GM18873 (cell line): ENCODE measurements at regions not wholly inside any gene's neighbourhood (a gene's known extent, or its start where the extent isn't known, plus 50 kb on each side); places are given as distances from the start of the nearest gene placed in this dataset.

ENCODE experiments used
- ATAC-seq: cut with Tn5 transposase; IDR thresholded peaks from one replicate; pipeline ENCODE4 v1.9.1; 2021; ENCODE audit warnings: mild to moderate bottlenecking, moderate library complexity, moderate number of reproducible peaks; ENCODE audit not compliant: unreplicated experiment, low FRiP score

- no peak for ATAC-seq
Observed at GRCh38 chr20:11186301-11187008, 512.7 kb upstream of the JAG1 start.

DNA sequence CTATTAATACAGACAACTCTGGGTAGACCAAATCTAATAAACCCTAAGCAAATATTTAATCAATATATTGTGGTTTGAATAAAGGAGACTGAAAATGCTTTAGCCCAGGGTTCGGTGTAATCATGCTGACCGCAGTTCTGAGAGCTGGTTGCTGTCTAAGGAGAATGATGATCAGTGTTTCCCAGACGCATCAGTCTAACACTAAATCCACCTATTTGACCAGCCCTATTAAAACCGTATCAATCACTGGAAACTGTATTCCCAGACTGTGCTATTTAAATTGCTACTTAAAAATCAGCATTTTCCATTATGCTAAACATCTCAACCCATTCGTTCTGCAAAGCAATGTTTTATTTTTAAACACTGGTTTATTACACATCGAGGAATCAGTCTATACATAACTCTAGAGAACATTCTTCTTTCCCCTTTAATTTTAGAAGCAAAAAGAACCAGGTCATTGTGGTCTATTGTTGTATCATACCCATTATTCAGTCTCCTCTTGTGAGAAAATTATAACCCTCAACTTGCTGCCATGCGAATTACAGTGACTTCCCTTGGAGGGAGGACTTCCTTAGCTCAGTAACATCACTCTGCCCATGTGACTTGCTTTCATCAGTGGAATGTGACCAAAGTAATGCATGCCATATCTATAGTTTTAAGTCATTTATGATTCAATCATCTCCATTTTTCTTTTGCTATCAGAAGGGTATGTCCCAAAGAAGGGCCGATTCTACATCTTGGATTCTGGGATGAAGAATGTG, 515.2 kb upstream of the JAG1 start:
- ATAC-seq, result no peak

DNA sequence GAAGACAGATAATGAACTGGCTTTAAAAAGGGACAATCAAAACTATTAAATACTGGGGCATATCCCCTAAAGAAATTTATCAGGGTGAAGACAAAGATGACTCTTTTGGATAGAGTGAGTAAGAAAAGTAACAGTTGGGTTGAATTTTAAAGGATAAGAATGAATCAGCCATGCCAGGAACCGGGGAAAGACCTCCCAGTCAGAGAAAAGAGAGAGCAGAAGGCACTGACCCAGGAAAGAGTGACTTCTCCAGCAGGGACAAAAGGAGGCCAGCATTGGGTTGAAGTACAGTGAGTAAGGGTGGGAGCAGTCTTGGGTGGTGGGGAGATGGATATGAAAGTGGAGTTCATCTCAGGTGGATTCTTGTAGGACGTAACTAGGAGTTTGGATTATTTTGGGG, 516.9 kb upstream of the JAG1 start:
- ATAC-seq, result no peak

- ATAC-seq, result no peak
Observed at GRCh38 chr20:11192106-11192505, 518.3 kb upstream of the JAG1 start.

- ATAC-seq, result no peak
Observed at GRCh38 chr20:11193241-11193640, 519.4 kb upstream of the JAG1 start.

DNA sequence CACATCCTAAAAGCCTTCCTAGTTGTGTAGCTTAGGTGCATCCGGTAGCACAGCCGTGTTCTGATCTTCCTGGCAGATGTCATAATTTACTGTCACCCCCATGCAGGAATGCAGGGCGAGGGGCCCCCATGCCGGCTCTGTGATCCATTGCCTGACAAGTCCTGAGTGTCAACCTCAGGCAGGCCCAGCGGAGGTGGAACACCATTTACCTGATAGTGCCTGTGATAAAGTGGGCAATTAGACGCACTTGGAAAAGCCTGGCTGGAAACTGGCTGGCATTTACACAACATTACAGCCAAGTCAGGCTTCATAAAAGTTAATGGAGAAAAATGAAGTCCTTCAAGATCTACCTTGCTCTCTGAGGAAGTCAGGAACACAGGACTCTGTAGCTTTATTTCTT, 521.4 kb upstream of the JAG1 start:
- no peak for ATAC-seq

GRCh38 chr20:11195899-11196558, 522.2 kb upstream of the JAG1 start:
- ATAC-seq, result no peak

GRCh38 chr20:11197851-11198250, 524.1 kb upstream of the JAG1 start:
- no peak for ATAC-seq

- no peak for ATAC-seq
Observed at GRCh38 chr20:11200423-11200822, 526.6 kb upstream of the JAG1 start.

DNA sequence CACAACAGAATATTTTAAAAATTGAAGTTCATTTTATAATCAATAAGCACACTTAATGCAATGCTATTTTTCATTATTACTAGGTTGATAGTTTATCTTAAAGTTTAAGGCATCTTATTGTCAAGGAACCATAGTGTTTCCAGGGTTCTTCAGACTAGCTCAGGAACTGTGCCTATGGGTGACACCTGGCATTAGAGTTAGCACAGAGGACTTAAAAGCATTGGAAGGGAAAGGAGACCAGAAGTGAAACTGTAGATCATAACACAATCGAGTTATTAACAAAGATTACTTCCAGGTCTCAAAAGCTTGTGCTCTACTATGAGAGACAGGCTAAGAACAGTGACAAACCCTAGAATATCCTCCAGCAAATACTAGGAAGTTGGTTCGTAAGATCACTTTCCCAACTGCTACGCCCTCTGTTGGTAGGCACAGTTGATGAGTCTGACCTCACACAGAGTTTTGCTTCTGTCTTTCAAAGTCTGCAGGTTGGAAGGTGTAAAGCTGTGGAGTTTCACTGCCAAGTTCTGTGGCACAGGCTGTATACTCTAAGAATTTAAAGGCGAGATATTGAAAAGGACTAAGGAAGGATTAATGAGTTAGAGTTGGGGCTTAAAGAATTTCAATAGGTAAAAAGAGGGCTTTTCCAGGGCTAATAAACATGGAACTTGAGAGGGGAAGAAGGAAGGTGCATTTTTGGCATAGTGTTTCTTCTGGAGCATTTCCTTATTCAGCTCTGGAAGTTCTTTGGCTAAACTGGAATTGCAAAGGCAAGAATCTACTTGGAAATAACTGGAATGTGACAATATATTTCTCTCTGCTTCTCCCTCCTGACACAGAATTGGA, 531.3 kb upstream of the JAG1 start:
- ATAC-seq, result peak; percentile 67

GRCh38 chr20:11205769-11206362, 532.1 kb upstream of the JAG1 start:
- ATAC-seq, result no peak

DNA sequence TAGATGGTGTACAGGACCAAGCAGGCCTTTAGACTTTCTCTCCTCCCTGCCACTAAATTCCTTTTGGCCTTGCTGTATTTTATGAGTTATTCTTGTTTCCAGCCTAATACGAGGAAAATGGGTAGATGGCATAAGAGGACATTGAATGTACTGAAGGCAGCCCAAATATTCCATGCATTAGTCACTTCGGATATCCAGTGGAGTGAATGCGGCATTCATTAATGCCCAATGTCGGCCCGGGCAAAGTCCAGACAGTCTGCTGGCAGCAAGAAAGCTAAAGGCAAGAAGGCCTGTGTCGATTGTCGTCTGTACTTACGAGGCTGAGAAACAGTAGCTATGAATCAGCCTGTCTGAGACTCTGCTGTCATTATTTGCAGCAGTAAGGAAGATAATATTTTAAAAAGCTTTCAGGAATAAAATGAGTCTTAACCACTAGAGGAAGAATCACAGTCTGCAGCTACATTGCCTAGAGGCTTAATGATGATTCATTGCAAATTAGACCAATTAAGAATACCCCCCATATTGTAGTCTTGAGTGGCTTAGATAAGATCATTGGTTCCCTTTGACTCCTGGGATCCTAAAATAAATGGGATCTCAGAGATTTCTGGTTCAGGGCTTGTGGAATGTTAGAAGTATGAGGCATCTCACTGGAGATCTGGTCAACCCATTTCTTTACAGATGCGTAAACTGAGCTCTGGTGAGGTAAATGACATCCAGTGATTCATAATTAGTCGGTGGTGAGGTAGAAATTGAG, 534.1 kb upstream of the JAG1 start:
- ATAC-seq, result no peak

DNA sequence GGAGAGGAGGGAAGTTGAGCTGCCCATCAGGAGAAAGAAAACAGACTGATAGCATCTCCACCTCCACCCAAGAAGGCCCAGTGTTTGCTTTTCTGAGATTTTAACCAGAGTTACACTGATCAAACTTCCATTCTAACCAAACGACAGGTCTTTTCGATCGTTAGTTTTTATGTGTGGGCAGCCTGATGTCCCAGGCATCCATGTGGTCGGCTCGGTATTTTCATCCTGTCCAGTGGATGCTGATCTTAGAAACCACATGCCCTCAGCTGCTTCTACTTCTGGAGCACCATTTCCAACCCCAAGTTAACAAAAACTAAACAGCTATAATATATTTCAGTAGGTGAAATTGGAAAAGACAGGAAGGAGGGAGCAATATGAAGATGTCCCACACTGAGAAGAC, 536.8 kb upstream of the JAG1 start:
- no peak for ATAC-seq

GRCh38 chr20:11212272-11212671, 538.5 kb upstream of the JAG1 start:
- no peak for ATAC-seq

GRCh38 chr20:11212902-11213301, 539.1 kb upstream of the JAG1 start:
- no peak for ATAC-seq

- no peak for ATAC-seq
Observed at GRCh38 chr20:11214256-11214840, 540.5 kb upstream of the JAG1 start.

GRCh38 chr20:11216451-11217314, 542.9 kb upstream of the JAG1 start:
- ATAC-seq, result no peak
